Mesothelial cell of epicardium (in vitro differentiated cells): ENCODE measurements at regions not wholly inside any gene's neighbourhood (a gene's known extent, or its start where the extent isn't known, plus 50 kb on each side); places are given as distances from the start of the nearest gene placed in this dataset.

ENCODE experiments used
- DNase-seq, 2 experiments: peaks; one replicate each; pipeline ENCODE4 v3.0.0; 2021; ENCODE audit warnings: low spot score in 2 of 2; ENCODE audit not compliant: unreplicated experiment in 2 of 2
- H3K27ac Mint-ChIP-seq: 2 replicates; pipeline ENCODE4 v1.8.0; 2021; ENCODE audit warnings: mixed read lengths
- H3K27me3 Mint-ChIP-seq: 2 replicates; pipeline ENCODE4 v1.8.0; 2021; ENCODE audit warnings: low read depth, mixed read lengths
- H3K36me3 Mint-ChIP-seq: 2 replicates; pipeline ENCODE4 v1.8.0; 2021; ENCODE audit warnings: mixed read lengths
- H3K4me1 Mint-ChIP-seq: 2 replicates; pipeline ENCODE4 v1.8.0; 2021; ENCODE audit warnings: mixed read lengths
- H3K4me3 Mint-ChIP-seq: 2 replicates; pipeline ENCODE4 v1.8.0; 2021; ENCODE audit warnings: mild to moderate bottlenecking, moderate library complexity, mixed read lengths
- H3K9me3 Mint-ChIP-seq: 2 replicates; pipeline ENCODE4 v1.8.0; 2021; ENCODE audit warnings: mixed read lengths
- CTCF ChIP-seq: fragments of 200-600 bp; sonication (generic); IDR thresholded peaks from one replicate; pipeline ENCODE4 v1.5.0; 2021; ENCODE audit warnings: antibody characterized with exemption; ENCODE audit not compliant: unreplicated experiment

GRCh38 chr20:11447371-11448100 lies 470.2 kb upstream of the BTBD3 start:
- H3K9me3 Mint-ChIP-seq, result no peaks in the 10 kb centered on the region
- no peak overlapping the region for H3K4me3 Mint-ChIP-seq
- no peak for DNase-seq
- no peak for TF ChIP-seq CTCF
- H3K27ac Mint-ChIP-seq, result no peak overlapping the region
- H3K27me3 Mint-ChIP-seq, result no peaks in the 10 kb centered on the region
- peaks cover 26% of the 10 kb centered on the region for H3K4me1 Mint-ChIP-seq
- no peaks in the 10 kb centered on the region for H3K36me3 Mint-ChIP-seq

GRCh38 chr20:11448554-11448953 lies 469.1 kb upstream of the BTBD3 start:
- no peak for TF ChIP-seq CTCF
- no peak overlapping the region for H3K27ac Mint-ChIP-seq

GRCh38 chr20:11451793-11452291 lies 465.9 kb upstream of the BTBD3 start:
- DNase-seq, result no peak
- peak overlapping the region; percentile 93 for H3K27ac Mint-ChIP-seq
- H3K36me3 Mint-ChIP-seq, result no peaks in the 10 kb centered on the region
- H3K4me3 Mint-ChIP-seq, result no peak overlapping the region
- TF ChIP-seq CTCF, result no peak
- H3K4me1 Mint-ChIP-seq, result peaks cover 46% of the 10 kb centered on the region
- no peaks in the 10 kb centered on the region for H3K27me3 Mint-ChIP-seq
- no peaks in the 10 kb centered on the region for H3K9me3 Mint-ChIP-seq

More at GRCh38 chr20:11448554-11448953, 469.1 kb upstream of the BTBD3 start:
- H3K9me3 Mint-ChIP-seq, result no peaks in the 10 kb centered on the region
- DNase-seq, result no peak
- H3K36me3 Mint-ChIP-seq, result no peaks in the 10 kb centered on the region
- H3K27me3 Mint-ChIP-seq, result no peaks in the 10 kb centered on the region
- H3K4me1 Mint-ChIP-seq, result peaks cover 27% of the 10 kb centered on the region
- H3K4me3 Mint-ChIP-seq, result no peak overlapping the region

- peak overlapping the region; percentile 93 for H3K27ac Mint-ChIP-seq
- H3K9me3 Mint-ChIP-seq, result no peaks in the 10 kb centered on the region
- DNase-seq, result no peak
- TF ChIP-seq CTCF, result no peak
- H3K27me3 Mint-ChIP-seq, result no peaks in the 10 kb centered on the region
- no peaks in the 10 kb centered on the region for H3K36me3 Mint-ChIP-seq
- H3K4me3 Mint-ChIP-seq, result no peak overlapping the region
- H3K4me1 Mint-ChIP-seq, result peaks cover 46% of the 10 kb centered on the region
Measured at GRCh38 chr20:11452326-11452725, 465.4 kb upstream of the BTBD3 start.

GRCh38 chr20:11453430-11453829 lies 464.3 kb upstream of the BTBD3 start:
- Mint-ChIP-seq H3K27ac (no peak overlapping the region), H3K36me3 (no peaks in the 10 kb centered on the region), H3K27me3 (no peaks in the 10 kb centered on the region), H3K4me1 (peaks cover 46% of the 10 kb centered on the region), H3K4me3 (no peak overlapping the region), H3K9me3 (no peaks in the 10 kb centered on the region)
- TF ChIP-seq CTCF, result no peak
- no peak for DNase-seq
